H1 (cell line): ENCODE measurements at regions not wholly inside any gene's neighbourhood (a gene's known extent, or its start where the extent isn't known, plus 50 kb on each side); places are given as distances from the start of the nearest gene placed in this dataset.

Source experiments
- CTCF ChIA-PET: fragments of 300-600 bp; sonication (Branson Sonifier 250); formaldehyde crosslinking; loops from one replicate; lab custom pipeline; 2021; ENCODE audit not compliant: partially characterized antibody; lab: Charles Lee
- POLR2A ChIA-PET: fragments of 300-600 bp; sonication (Branson Sonifier 250); formaldehyde crosslinking; loops from one replicate; lab custom pipeline; 2021; ENCODE audit warnings: inconsistent platforms; ENCODE audit not compliant: partially characterized antibody; lab: Charles Lee
- DNase-seq, 2 experiments: peaks; one replicate each; pipeline versions ENCODE4 v3.0.0 to v3.0.0-alpha.2; 2010 to 2022; ENCODE audit warnings: low spot score in 2 of 2, low read depth in 1 of 2, mixed read lengths in 1 of 2
- FAIRE-seq: peaks from 2 replicates; lab custom pipeline; 2011; peaks lifted over from hg19 to GRCh38; lab: Jason Lieb, UNC
- H2AFZ ChIP-seq: 2 replicates; pipeline ENCODE4 v1.8.1; 2012; ENCODE audit warnings: low read length, inconsistent platforms
- H2AK5ac ChIP-seq: 2 replicates; pipeline ENCODE4 v1.6.1; 2013; ENCODE audit warnings: low read depth, low read length
- H2BK120ac ChIP-seq: replicated peaks from 2 replicates; pipeline ENCODE3; 2013; ENCODE audit warnings: low read depth, low read length, inconsistent platforms
- H2BK12ac ChIP-seq: 2 replicates; pipeline ENCODE4 v1.6.1; 2013; ENCODE audit warnings: low read depth, low read length
- H2BK15ac ChIP-seq: 2 replicates; pipeline ENCODE4 v1.6.1; 2013; ENCODE audit warnings: low read length
- H2BK20ac ChIP-seq: 2 replicates; pipeline ENCODE4 v1.6.1; 2013; ENCODE audit warnings: low read length
- H2BK5ac ChIP-seq: 2 replicates; pipeline ENCODE4 v1.6.1; 2013; ENCODE audit warnings: low read depth, low read length
- H3K14ac ChIP-seq: 2 replicates; pipeline ENCODE4 v1.6.1; 2013; ENCODE audit warnings: inconsistent platforms; ENCODE audit not compliant: insufficient read length
- H3K18ac ChIP-seq: 2 replicates; pipeline ENCODE4 v1.6.1; 2013; ENCODE audit warnings: low read length; ENCODE audit errors: extremely low read depth
- H3K23ac ChIP-seq: 2 replicates; pipeline ENCODE4 v1.6.1; 2013; ENCODE audit warnings: inconsistent platforms; ENCODE audit not compliant: insufficient read length
- H3K23me2 ChIP-seq: 2 replicates; pipeline ENCODE4 v1.6.1; 2013; ENCODE audit warnings: low read depth, low read length
- H3K27ac ChIP-seq: 2 replicates; pipeline ENCODE4 v1.6.1; 2011; ENCODE audit warnings: low read depth, low read length, inconsistent platforms
- H3K27me3 ChIP-seq, 4 experiments: replicated peaks in 1 of 4; 1 replicate in 1 of 4; 2 replicates in 3 of 4; pipeline versions ENCODE4 v1.6.1 to v1.8.1; 2011 to 2013; ENCODE audit warnings: low read length in 3 of 4, mild to moderate bottlenecking in 3 of 4, inconsistent platforms in 2 of 4, mixed read lengths in 2 of 4, moderate library complexity in 1 of 4; ENCODE audit not compliant: control insufficient read depth in 3 of 4, insufficient read depth in 3 of 4; ENCODE audit errors: extremely low read depth in 1 of 4
- H3K36me3 ChIP-seq, 4 experiments: 2 replicates each; pipeline versions ENCODE4 v1.6.1 to v1.8.1; 2011 to 2013; ENCODE audit warnings: mild to moderate bottlenecking in 4 of 4, low read length in 3 of 4, moderate library complexity in 2 of 4, control low read depth in 1 of 4, inconsistent platforms in 1 of 4; ENCODE audit not compliant: insufficient read depth in 4 of 4, control insufficient read depth in 2 of 4
- H3K4ac ChIP-seq: replicated peaks from 2 replicates; pipeline ENCODE3; 2013; ENCODE audit warnings: low read length, low read depth, mixed read lengths, inconsistent platforms; ENCODE audit not compliant: insufficient read length
- H3K4me1 ChIP-seq, 4 experiments: replicated peaks in 1 of 4; 1 replicate in 1 of 4; 2 replicates in 3 of 4; pipeline versions ENCODE4 v1.6.1 to v1.8.1; 2011 to 2013; ENCODE audit warnings: low read length in 3 of 4, inconsistent platforms in 2 of 4, mixed read lengths in 1 of 4; ENCODE audit not compliant: insufficient read depth in 4 of 4, control insufficient read depth in 3 of 4
- H3K4me2 ChIP-seq, 2 experiments: 2 replicates each; pipeline versions ENCODE4 v1.6.1 to v1.8.1; 2011 to 2013; ENCODE audit warnings: low read depth in 2 of 2, low read length in 2 of 2, control low read depth in 1 of 2, inconsistent platforms in 1 of 2, mild to moderate bottlenecking in 1 of 2; ENCODE audit not compliant: insufficient read depth in 1 of 2
- H3K4me3 ChIP-seq, 4 experiments: fragments of 200-600, 300-600 bp in 1 of 4; sonication (generic), shearing (Covaris generic), sonication (Bioruptor Twin) in 1 of 4; 2 replicates each; pipeline versions ENCODE4 v1.5.1 to v1.8.1; 2011 to 2016; ENCODE audit warnings: low read length in 4 of 4, low read depth in 3 of 4, control low read depth in 2 of 4, inconsistent platforms in 2 of 4, mild to moderate bottlenecking in 2 of 4, mixed read lengths in 1 of 4, moderate library complexity in 1 of 4; ENCODE audit not compliant: insufficient read depth in 2 of 4; ENCODE audit errors: extremely low read depth in 1 of 4
- H3K56ac ChIP-seq: replicated peaks from 2 replicates; pipeline ENCODE3; 2013; ENCODE audit warnings: low read depth, mild to moderate bottlenecking, mixed read lengths, low read length, inconsistent platforms; ENCODE audit not compliant: insufficient read length
- H3K79me1 ChIP-seq: 2 replicates; pipeline ENCODE4 v1.6.1; 2013; ENCODE audit warnings: low read depth, low read length, control low read depth
- H3K79me2 ChIP-seq, 2 experiments: 2 replicates each; pipeline versions ENCODE4 v1.6.1 to v1.8.1; 2012 to 2013; ENCODE audit warnings: low read length in 2 of 2, mild to moderate bottlenecking in 2 of 2, inconsistent platforms in 1 of 2; ENCODE audit not compliant: insufficient read depth in 2 of 2, control insufficient read depth in 1 of 2
- H3K9ac ChIP-seq, 4 experiments: replicated peaks in 1 of 4; 1 replicate in 1 of 4; 2 replicates in 3 of 4; pipeline versions ENCODE4 v1.6.1 to v1.8.1; 2011 to 2013; ENCODE audit warnings: low read depth in 3 of 4, low read length in 3 of 4, control low read depth in 2 of 4, mild to moderate bottlenecking in 2 of 4, moderate library complexity in 2 of 4, inconsistent platforms in 1 of 4; ENCODE audit errors: extremely low read depth in 1 of 4
- H3K9me3 ChIP-seq, 2 experiments: 2 replicates each; pipeline versions ENCODE4 v1.6.1 to v1.8.1; 2012 to 2013; ENCODE audit warnings: mild to moderate bottlenecking in 2 of 2, moderate library complexity in 2 of 2, control low read depth in 1 of 2, inconsistent platforms in 1 of 2, low read depth in 1 of 2, low read length in 1 of 2, mixed read lengths in 1 of 2; ENCODE audit not compliant: insufficient read depth in 2 of 2
- H4K20me1 ChIP-seq, 2 experiments: replicated peaks in 1 of 2; 2 replicates each; pipeline versions ENCODE3 to v1.8.1; 2011 to 2013; ENCODE audit warnings: inconsistent platforms in 2 of 2, low read length in 2 of 2, mild to moderate bottlenecking in 1 of 2; ENCODE audit not compliant: insufficient read depth in 2 of 2, control insufficient read depth in 1 of 2
- H4K5ac ChIP-seq: 2 replicates; pipeline ENCODE4 v1.6.1; 2013; ENCODE audit warnings: low read length, low read depth, mixed read lengths, inconsistent platforms; ENCODE audit not compliant: insufficient read length
- H4K8ac ChIP-seq: 2 replicates; pipeline ENCODE4 v1.8.0; 2013; ENCODE audit warnings: mild to moderate bottlenecking, moderate library complexity, low read length, inconsistent platforms; ENCODE audit not compliant: insufficient read depth; ENCODE audit errors: extremely low read depth
- H4K91ac ChIP-seq: replicated peaks from 2 replicates; pipeline ENCODE3; 2013; ENCODE audit warnings: low read length, mixed read lengths, inconsistent platforms; ENCODE audit not compliant: insufficient read length
- RAD21 ChIP-seq, 2 experiments: IDR thresholded peaks in 1 of 2; conservative IDR thresholded peaks in 1 of 2; 2 replicates each; pipeline ENCODE4 v1.6.1; 2011; ENCODE audit warnings: low read depth in 2 of 2, low read length in 2 of 2, improper control_type of control experiment in 1 of 2, inconsistent platforms in 1 of 2, mild to moderate bottlenecking in 1 of 2, moderate library complexity in 1 of 2
- SRF ChIP-seq: IDR thresholded peaks from 2 replicates; pipeline ENCODE4 v1.6.1; 2011; ENCODE audit warnings: mild to moderate bottlenecking, low read depth, low read length, moderate library complexity
- WGBS, 2 experiments: shearing (Covaris generic) in 1 of 2; methylation state at CpG; one replicate each; pipeline versions ENCODE4 v1.1.6 to v1.1.7; 2013 to 2015; ENCODE audit warnings: low lambda C conversion rate in 2 of 2, mixed read lengths in 2 of 2, inconsistent platforms in 1 of 2, low coverage in 1 of 2, missing lambda C conversion rate in 1 of 2; ENCODE audit not compliant: insufficient replicate concordance in 2 of 2, insufficient coverage in 1 of 2, insufficient read length in 1 of 2; ENCODE audit errors: extremely low coverage in 1 of 2, missing lambda C conversion rate in 1 of 2; 5-methylcytosine and 5-hydroxymethylcytosine counted together
- TF ChIP-seq, protein P1 (sequence below), 3 experiments: IDR thresholded peaks; 1 replicate in 2 of 3; 2 replicates in 1 of 3; pipeline versions ENCODE4 v1.5.1 to v1.6.1; 2011; ENCODE audit warnings: low read length in 3 of 3, mild to moderate bottlenecking in 3 of 3, inconsistent platforms in 2 of 3, low read depth in 1 of 3, moderate library complexity in 1 of 3; ENCODE audit not compliant: insufficient read depth in 1 of 3; ENCODE audit errors: control extremely low read depth in 1 of 3

DNA sequence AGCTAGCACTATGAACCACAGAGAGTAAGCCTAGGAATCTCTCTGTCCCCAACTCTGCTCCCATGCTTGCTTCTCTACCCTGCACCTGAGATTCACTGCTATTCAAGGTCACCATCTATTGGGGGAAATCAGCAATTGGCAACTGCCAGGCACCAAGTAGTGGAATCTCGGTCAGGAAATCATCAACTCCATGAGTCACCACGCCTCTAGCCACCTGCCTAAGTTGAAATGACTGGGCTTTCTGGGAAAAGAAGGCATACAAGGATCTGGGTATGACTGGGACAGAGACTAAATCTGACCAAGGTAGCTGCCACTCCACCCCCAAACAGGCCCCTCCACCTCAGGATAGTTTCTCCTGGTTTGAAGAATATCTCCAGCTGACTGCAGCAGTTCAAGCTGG lies 464.1 kb upstream of the CBLB start:
- FAIRE-seq (peak; percentile 13), DNase-seq (no peak)
- Histone ChIP-seq H3K4me3 (no peak overlapping the region), H4K5ac (no peak overlapping the region), H4K91ac (no peak overlapping the region), H2AFZ (peak overlapping the region; percentile 82; the same call in 1 of the 2 replicates), H3K14ac (no peak overlapping the region), H3K23me2 (no peaks in the 10 kb centered on the region; the same call in 1 of the 2 replicates), H3K56ac (no peak overlapping the region), H3K9me3 (no peaks in the 10 kb centered on the region), H3K9ac (no peak overlapping the region), H2BK120ac (no peak overlapping the region), H2BK15ac (no peak overlapping the region), H3K4me1 (no peaks in the 10 kb centered on the region), H3K27me3 (no peaks in the 10 kb centered on the region), H3K18ac (no peak overlapping the region), H3K23ac (no peak overlapping the region), H2AK5ac (no peak overlapping the region), H4K20me1 (no peaks in the 10 kb centered on the region), H3K79me2 (no peaks in the 10 kb centered on the region), H3K79me1 (no peaks in the 10 kb centered on the region), H4K8ac (no peak overlapping the region), H3K36me3 (no peaks in the 10 kb centered on the region), H2BK12ac (no peak overlapping the region), H3K27ac (no peak overlapping the region), H2BK5ac (no peak overlapping the region), H2BK20ac (no peak overlapping the region), H3K4me2 (no peak overlapping the region), H3K4ac (no peak overlapping the region)
- CTCF ChIA-PET, result interaction anchor here (0.6 kb wide), 1 partner anchor 627 kb away, joined by 3 read pairs; no protein-coding TSS in a partner anchor
- TF ChIP-seq, protein P1, sequence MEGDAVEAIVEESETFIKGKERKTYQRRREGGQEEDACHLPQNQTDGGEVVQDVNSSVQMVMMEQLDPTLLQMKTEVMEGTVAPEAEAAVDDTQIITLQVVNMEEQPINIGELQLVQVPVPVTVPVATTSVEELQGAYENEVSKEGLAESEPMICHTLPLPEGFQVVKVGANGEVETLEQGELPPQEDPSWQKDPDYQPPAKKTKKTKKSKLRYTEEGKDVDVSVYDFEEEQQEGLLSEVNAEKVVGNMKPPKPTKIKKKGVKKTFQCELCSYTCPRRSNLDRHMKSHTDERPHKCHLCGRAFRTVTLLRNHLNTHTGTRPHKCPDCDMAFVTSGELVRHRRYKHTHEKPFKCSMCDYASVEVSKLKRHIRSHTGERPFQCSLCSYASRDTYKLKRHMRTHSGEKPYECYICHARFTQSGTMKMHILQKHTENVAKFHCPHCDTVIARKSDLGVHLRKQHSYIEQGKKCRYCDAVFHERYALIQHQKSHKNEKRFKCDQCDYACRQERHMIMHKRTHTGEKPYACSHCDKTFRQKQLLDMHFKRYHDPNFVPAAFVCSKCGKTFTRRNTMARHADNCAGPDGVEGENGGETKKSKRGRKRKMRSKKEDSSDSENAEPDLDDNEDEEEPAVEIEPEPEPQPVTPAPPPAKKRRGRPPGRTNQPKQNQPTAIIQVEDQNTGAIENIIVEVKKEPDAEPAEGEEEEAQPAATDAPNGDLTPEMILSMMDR (IDR thresholded peaks at IDR 0.05; ENCODE audit: control extremely low read depth in 1 of 3, insufficient read depth in 1 of 3, low read depth in 1 of 3, low read length in 3 of 3), result no peak
- TF ChIP-seq RAD21 (IDR thresholded peaks at IDR 0.05 in 1 of 2, conservative IDR thresholded peaks at IDR 0.05 in 1 of 2; ENCODE audit: low read depth in 2 of 2, low read length in 2 of 2) (peak; percentile 42 to 66; a peak in 3 of 4 replicates), SRF (no peak)
- 82% methylated on average over 2 of the region's 2 CpGs; no CpG with 5 or more reads in 1 of the 2 experiments for WGBS, 2 experiments
- POLR2A ChIA-PET, result no interaction called here
